Upper lobe of left lung (tissue), 4 donors: ENCODE measurements at regions not wholly inside any gene's neighbourhood (a gene's known extent, or its start where the extent isn't known, plus 50 kb on each side); places are given as distances from the start of the nearest gene placed in this dataset.

ENCODE experiments used
- EP300 ChIP-seq, 4 donors: sonication (generic); formaldehyde crosslinking; IDR thresholded peaks; one replicate each; pipeline ENCODE4 v1.5.1; 2017; ENCODE audit warnings: antibody characterized with exemption in 4 of 4, control low read depth in 2 of 4
- POLR2A ChIP-seq, 4 donors: fragments of 450-650 bp; IDR thresholded peaks; one replicate each; pipeline ENCODE4 v1.5.1; 2016 to 2017; ENCODE audit warnings: antibody characterized with exemption in 4 of 4, mild to moderate bottlenecking in 2 of 4
- POLR2AphosphoS5 ChIP-seq, 2 donors: sonication (generic); formaldehyde crosslinking; IDR thresholded peaks; one replicate each; pipeline ENCODE4 v1.5.1; 2017; ENCODE audit warnings: antibody characterized with exemption in 2 of 2
- TF ChIP-seq, protein P1 (sequence below), 6 experiments: fragments of 450-650 bp in 4 of 6; fragments of 200-600 bp in 2 of 6; sonication (generic) in 2 of 6; IDR thresholded peaks; one replicate each; pipeline ENCODE4 v1.5.1; 2016 to 2019; ENCODE audit warnings: antibody characterized with exemption in 6 of 6

DNA sequence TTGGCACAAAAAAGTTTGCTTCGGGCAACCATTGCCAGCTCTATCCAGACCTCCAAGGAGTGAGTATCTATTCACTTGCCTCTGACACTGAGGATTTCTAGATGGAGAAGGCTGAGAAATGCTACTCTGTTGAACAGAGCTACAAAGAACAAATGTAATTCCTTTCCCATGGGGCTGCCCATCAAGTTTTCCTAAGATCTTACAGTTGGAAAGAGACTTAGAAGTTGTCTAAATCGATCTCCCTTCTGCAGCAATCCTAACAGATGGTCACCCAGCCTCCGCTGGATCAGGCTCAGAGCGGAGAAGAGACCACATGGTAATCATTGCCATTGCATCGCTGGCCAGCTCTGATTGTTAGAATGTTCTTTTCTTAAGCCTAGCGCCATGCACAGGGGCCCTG is 110.1 kb upstream of the BCL2L14 start:
- TF ChIP-seq POLR2A (IDR thresholded peaks at IDR 0.05) (no peak), POLR2AphosphoS5 (IDR thresholded peaks at IDR 0.05) (no peak), EP300 (IDR thresholded peaks at IDR 0.05) (no peak)
- TF ChIP-seq, protein P1, sequence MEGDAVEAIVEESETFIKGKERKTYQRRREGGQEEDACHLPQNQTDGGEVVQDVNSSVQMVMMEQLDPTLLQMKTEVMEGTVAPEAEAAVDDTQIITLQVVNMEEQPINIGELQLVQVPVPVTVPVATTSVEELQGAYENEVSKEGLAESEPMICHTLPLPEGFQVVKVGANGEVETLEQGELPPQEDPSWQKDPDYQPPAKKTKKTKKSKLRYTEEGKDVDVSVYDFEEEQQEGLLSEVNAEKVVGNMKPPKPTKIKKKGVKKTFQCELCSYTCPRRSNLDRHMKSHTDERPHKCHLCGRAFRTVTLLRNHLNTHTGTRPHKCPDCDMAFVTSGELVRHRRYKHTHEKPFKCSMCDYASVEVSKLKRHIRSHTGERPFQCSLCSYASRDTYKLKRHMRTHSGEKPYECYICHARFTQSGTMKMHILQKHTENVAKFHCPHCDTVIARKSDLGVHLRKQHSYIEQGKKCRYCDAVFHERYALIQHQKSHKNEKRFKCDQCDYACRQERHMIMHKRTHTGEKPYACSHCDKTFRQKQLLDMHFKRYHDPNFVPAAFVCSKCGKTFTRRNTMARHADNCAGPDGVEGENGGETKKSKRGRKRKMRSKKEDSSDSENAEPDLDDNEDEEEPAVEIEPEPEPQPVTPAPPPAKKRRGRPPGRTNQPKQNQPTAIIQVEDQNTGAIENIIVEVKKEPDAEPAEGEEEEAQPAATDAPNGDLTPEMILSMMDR (IDR thresholded peaks at IDR 0.05), result no peak
